ENCODE measurements at regions not wholly inside any gene's neighbourhood (a gene's known extent, or its start where the extent isn't known, plus 50 kb on each side); places are given as distances from the start of the nearest gene placed in this dataset.

DNA sequence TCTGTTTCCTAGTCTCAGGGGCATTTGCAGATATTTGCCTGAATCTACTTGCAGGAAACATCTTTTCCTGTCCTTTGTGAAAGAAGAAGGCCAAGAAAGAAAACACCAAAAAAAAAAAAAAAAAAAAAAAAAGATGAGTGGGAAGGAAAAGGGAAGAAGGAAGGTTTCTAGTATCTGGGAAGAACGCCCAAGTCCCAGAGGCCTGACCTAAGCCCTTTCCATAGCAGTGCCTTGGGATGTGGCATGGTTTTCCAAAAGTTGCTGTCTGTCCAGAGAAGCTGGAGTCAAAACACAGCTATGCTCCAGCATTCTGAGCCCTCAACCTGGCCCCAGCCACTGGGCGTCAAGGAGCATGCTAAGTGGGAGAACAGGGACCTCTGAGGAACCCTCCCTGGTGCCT lies 123.5 kb downstream of the INHBB start:
- no peak for TF ChIP-seq RAD21 (IDR thresholded peaks at IDR 0.05; ENCODE audit: low read depth)
- TF ChIP-seq, protein P1, sequence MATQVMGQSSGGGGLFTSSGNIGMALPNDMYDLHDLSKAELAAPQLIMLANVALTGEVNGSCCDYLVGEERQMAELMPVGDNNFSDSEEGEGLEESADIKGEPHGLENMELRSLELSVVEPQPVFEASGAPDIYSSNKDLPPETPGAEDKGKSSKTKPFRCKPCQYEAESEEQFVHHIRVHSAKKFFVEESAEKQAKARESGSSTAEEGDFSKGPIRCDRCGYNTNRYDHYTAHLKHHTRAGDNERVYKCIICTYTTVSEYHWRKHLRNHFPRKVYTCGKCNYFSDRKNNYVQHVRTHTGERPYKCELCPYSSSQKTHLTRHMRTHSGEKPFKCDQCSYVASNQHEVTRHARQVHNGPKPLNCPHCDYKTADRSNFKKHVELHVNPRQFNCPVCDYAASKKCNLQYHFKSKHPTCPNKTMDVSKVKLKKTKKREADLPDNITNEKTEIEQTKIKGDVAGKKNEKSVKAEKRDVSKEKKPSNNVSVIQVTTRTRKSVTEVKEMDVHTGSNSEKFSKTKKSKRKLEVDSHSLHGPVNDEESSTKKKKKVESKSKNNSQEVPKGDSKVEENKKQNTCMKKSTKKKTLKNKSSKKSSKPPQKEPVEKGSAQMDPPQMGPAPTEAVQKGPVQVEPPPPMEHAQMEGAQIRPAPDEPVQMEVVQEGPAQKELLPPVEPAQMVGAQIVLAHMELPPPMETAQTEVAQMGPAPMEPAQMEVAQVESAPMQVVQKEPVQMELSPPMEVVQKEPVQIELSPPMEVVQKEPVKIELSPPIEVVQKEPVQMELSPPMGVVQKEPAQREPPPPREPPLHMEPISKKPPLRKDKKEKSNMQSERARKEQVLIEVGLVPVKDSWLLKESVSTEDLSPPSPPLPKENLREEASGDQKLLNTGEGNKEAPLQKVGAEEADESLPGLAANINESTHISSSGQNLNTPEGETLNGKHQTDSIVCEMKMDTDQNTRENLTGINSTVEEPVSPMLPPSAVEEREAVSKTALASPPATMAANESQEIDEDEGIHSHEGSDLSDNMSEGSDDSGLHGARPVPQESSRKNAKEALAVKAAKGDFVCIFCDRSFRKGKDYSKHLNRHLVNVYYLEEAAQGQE (IDR thresholded peaks at IDR 0.05; ENCODE audit: low read depth): no peak
- TF ChIP-seq CEBPB (IDR thresholded peaks at IDR 0.05): no peak
- no peak for TF ChIP-seq NFIC (IDR thresholded peaks at IDR 0.05)
- TF ChIP-seq TAF1 (IDR thresholded peaks at IDR 0.05; ENCODE audit: low read depth): no peak
- no peak for TF ChIP-seq CREB1 (IDR thresholded peaks at IDR 0.05; ENCODE audit: low read depth)
- TF ChIP-seq TEAD4 (IDR thresholded peaks at IDR 0.05): no peak
- TF ChIP-seq, protein P2, sequence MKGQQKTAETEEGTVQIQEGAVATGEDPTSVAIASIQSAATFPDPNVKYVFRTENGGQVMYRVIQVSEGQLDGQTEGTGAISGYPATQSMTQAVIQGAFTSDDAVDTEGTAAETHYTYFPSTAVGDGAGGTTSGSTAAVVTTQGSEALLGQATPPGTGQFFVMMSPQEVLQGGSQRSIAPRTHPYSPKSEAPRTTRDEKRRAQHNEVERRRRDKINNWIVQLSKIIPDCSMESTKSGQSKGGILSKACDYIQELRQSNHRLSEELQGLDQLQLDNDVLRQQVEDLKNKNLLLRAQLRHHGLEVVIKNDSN (IDR thresholded peaks at IDR 0.05): no peak
- TF ChIP-seq YY1 (IDR thresholded peaks at IDR 0.05; ENCODE audit: low read depth): no peak
- no peak for TF ChIP-seq ZBTB7A (IDR thresholded peaks at IDR 0.05; ENCODE audit: low read depth)
- no peak for TF ChIP-seq EP300 (IDR thresholded peaks at IDR 0.05; ENCODE audit: borderline replicate concordance)
- no peak for TF ChIP-seq FOXM1 (IDR thresholded peaks at IDR 0.05; ENCODE audit: borderline replicate concordance, low read depth)
- TF ChIP-seq, protein P3, sequence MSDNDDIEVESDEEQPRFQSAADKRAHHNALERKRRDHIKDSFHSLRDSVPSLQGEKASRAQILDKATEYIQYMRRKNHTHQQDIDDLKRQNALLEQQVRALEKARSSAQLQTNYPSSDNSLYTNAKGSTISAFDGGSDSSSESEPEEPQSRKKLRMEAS (IDR thresholded peaks at IDR 0.05): no peak
- TF ChIP-seq EGR1 (IDR thresholded peaks at IDR 0.05): no peak

DNA sequence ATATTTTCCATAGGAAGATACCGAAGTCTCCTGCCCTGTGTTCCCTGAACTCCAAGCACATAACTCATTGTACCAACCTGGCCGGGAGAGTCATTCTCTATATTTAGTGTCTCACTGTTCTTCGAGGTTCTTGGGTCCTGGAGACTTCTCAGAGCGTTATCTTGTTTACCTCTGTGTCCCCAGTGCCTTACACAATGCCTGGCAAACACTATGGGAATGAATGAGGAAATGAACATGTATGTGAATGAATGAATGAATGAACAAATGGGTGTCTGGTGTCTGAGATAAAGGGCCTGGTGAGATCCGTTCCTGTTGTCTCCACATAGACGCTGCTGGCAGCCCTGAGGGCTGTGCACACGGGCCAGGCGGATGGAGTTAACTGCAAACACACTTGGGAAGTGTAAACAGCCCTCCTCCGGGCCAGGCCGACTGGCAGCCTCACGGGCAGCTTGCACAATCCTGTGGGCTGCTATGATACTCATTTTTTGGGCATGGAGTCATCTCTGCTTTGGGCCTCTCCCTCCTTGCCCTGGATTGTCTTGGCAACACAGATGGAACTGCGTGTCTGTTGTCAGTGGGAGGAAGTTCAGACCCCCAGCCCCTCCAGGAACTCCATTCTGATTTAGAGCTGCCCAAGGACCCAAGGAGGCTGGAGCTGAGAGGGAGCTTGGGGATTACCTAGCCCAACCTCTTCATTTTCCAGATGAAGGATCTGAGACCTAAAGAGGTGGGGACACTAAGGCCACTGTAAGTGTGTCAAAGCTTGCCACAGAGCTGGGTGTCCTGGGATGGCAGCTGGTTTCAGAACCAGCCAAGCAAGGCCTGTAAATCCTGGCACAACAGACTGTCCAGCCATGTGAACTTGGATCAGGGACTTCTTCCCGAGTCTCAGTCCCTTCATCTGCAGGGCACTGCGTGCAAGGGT lies 124.4 kb downstream of the INHBB start:
- TF ChIP-seq CREB1 (IDR thresholded peaks at IDR 0.05; ENCODE audit: low read depth): no peak
- TF ChIP-seq CEBPB (IDR thresholded peaks at IDR 0.05): no peak
- no peak for TF ChIP-seq EP300 (IDR thresholded peaks at IDR 0.05; ENCODE audit: borderline replicate concordance)
- no peak for TF ChIP-seq NFIC (IDR thresholded peaks at IDR 0.05)
- no peak for TF ChIP-seq ZBTB7A (IDR thresholded peaks at IDR 0.05; ENCODE audit: low read depth)
- TF ChIP-seq, protein P3 (IDR thresholded peaks at IDR 0.05): no peak
- no peak for TF ChIP-seq EGR1 (IDR thresholded peaks at IDR 0.05)
- TF ChIP-seq, protein P1 (IDR thresholded peaks at IDR 0.05; ENCODE audit: low read depth): no peak
- no peak for TF ChIP-seq YY1 (IDR thresholded peaks at IDR 0.05; ENCODE audit: low read depth)
- TF ChIP-seq TCF12 (IDR thresholded peaks at IDR 0.05; ENCODE audit: low read depth): no peak
- no peak for TF ChIP-seq RAD21 (IDR thresholded peaks at IDR 0.05; ENCODE audit: low read depth)
- no peak for TF ChIP-seq FOXM1 (IDR thresholded peaks at IDR 0.05; ENCODE audit: borderline replicate concordance, low read depth)
- no peak for TF ChIP-seq TEAD4 (IDR thresholded peaks at IDR 0.05)
- TF ChIP-seq, protein P2 (IDR thresholded peaks at IDR 0.05): no peak
- TF ChIP-seq TAF1 (IDR thresholded peaks at IDR 0.05; ENCODE audit: low read depth): no peak

DNA sequence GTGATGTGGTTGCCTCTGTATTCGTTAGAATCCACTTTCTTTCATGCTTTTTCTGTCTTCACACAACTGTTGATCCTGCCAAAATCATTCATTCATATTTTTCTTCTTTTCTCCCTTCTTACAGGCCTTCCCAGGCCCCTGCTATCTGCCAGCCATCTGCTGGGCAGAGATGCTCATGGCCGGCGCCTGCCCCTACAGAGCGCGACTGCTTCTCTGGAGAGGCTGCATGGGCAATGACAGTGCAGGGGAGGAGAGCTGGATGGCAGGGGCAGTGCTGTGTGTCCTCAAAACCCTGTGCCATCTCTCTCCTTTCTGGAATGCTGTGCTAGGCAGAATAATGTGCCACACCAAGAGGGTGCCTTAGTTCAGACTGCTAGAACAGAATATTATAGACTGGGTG lies 125.2 kb downstream of the INHBB start:
- TF ChIP-seq RAD21 (IDR thresholded peaks at IDR 0.05; ENCODE audit: low read depth) (no peak), EP300 (IDR thresholded peaks at IDR 0.05; ENCODE audit: borderline replicate concordance) (no peak)
- TF ChIP-seq, protein P3 (IDR thresholded peaks at IDR 0.05): no peak
- TF ChIP-seq, protein P2 (IDR thresholded peaks at IDR 0.05): no peak

DNA sequence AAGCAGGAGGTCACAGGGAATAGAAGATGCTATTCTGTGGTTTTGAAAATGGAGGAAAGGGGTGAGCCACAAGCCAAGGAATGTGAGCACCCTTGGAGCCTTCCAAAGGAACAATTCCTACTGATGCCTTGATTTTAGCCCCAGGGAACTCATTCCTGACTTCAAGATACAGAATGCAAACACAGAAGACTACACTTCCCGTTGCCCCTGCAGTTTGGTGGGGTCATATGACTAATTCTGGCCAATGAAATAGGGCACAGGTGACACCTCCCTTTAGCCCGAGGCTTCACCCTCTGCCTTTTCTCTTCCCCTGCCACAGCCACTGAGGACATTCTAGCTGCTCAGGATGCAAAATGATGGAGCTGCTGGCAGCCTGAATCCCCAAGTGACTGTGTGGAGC lies 126.1 kb downstream of the INHBB start:
- TF ChIP-seq TAF1 (IDR thresholded peaks at IDR 0.05; ENCODE audit: low read depth): no peak
- TF ChIP-seq, protein P2 (IDR thresholded peaks at IDR 0.05): peak; percentile 38; the same call in 1 of the 2 replicates

DNA sequence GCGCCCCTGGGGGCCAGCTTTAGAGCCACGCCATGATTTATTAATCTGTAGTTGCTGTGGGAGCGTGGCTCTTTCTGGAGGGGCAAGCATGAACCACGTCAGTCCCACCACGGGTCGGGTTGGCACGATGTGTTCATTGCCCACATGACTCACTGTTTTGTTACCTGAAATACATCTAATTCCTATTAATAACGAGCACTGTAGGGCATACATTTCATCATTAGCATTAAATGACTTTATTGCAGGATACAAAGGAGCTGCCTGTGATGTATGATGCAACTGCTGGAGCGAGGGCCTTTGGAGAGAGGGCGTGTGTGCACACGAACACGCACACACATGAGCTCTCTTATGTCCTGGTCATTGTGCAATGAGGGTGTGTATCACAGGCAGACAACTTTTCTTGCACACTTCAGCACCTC lies 127.0 kb downstream of the INHBB start:
- TF ChIP-seq FOXM1 (IDR thresholded peaks at IDR 0.05; ENCODE audit: borderline replicate concordance, low read depth): no peak
- TF ChIP-seq, protein P1 (IDR thresholded peaks at IDR 0.05; ENCODE audit: low read depth): no peak
- TF ChIP-seq CEBPB (IDR thresholded peaks at IDR 0.05): no peak
- no peak for TF ChIP-seq TCF12 (IDR thresholded peaks at IDR 0.05; ENCODE audit: low read depth)
- TF ChIP-seq TAF1 (IDR thresholded peaks at IDR 0.05; ENCODE audit: low read depth): no peak
- TF ChIP-seq, protein P2 (IDR thresholded peaks at IDR 0.05): no peak
- no peak for TF ChIP-seq CREB1 (IDR thresholded peaks at IDR 0.05; ENCODE audit: low read depth)
- no peak for TF ChIP-seq EP300 (IDR thresholded peaks at IDR 0.05; ENCODE audit: borderline replicate concordance)
- no peak for TF ChIP-seq EGR1 (IDR thresholded peaks at IDR 0.05)
- no peak for TF ChIP-seq YY1 (IDR thresholded peaks at IDR 0.05; ENCODE audit: low read depth)
- TF ChIP-seq TEAD4 (IDR thresholded peaks at IDR 0.05): no peak
- TF ChIP-seq NFIC (IDR thresholded peaks at IDR 0.05): no peak
- no peak for TF ChIP-seq RAD21 (IDR thresholded peaks at IDR 0.05; ENCODE audit: low read depth)
